RWPE2 (cell line): ENCODE measurements at regions not wholly inside any gene's neighbourhood (a gene's known extent, or its start where the extent isn't known, plus 50 kb on each side); places are given as distances from the start of the nearest gene placed in this dataset.

ENCODE experiments used
- ATAC-seq: fragments of 200-7000 bp; cut with Tn5 transposase; 3 replicates; pipeline ENCODE4 v1.9.1; 2021; ENCODE audit warnings: low read depth
- DNase-seq: peaks from one replicate; pipeline ENCODE4 v3.0.0-alpha.2; 2020; ENCODE audit warnings: low spot score
- H3K27ac ChIP-seq: fragments of 450-650 bp; 2 replicates; pipeline ENCODE4 v1.5.1; 2017; ENCODE audit warnings: mild to moderate bottlenecking; ENCODE audit not compliant: poor library complexity, severe bottlenecking
- H3K27me3 ChIP-seq: fragments of 250-450 bp; sonication (Bioruptor Pico); 2 replicates; pipeline ENCODE4 v1.5.1; 2021; ENCODE audit warnings: mild to moderate bottlenecking, moderate library complexity; ENCODE audit not compliant: insufficient read depth, poor library complexity, severe bottlenecking
- H3K36me3 ChIP-seq: fragments of 250-450 bp; sonication (Bioruptor Pico); 2 replicates; pipeline ENCODE4 v1.5.1; 2020; ENCODE audit warnings: low read depth, mild to moderate bottlenecking, moderate library complexity
- H3K4me1 ChIP-seq: fragments of 250-450 bp; sonication (Bioruptor Pico); 2 replicates; pipeline ENCODE4 v1.5.1; 2021; ENCODE audit warnings: mild to moderate bottlenecking, moderate library complexity; ENCODE audit not compliant: insufficient read depth, poor library complexity, severe bottlenecking
- H3K4me3 ChIP-seq: fragments of 250-450 bp; sonication (Bioruptor Pico); 2 replicates; pipeline ENCODE4 v1.5.1; 2021; ENCODE audit warnings: mild to moderate bottlenecking, moderate library complexity; ENCODE audit not compliant: severe bottlenecking
- H3K9me3 ChIP-seq: fragments of 250-450 bp; sonication (Bioruptor Pico); 2 replicates; pipeline ENCODE4 v1.5.1; 2021; ENCODE audit warnings: mild to moderate bottlenecking, moderate library complexity; ENCODE audit not compliant: severe bottlenecking
- CTCF ChIP-seq: fragments of 450-650 bp; IDR thresholded peaks from one replicate; pipeline ENCODE4 v1.5.1; 2017; ENCODE audit warnings: mild to moderate bottlenecking, moderate library complexity; ENCODE audit not compliant: poor library complexity, severe bottlenecking

GRCh38 chr12:16766736-16767135 is 160.8 kb upstream of the LMO3 start:
- Histone ChIP-seq H3K27ac (no peak overlapping the region), H3K4me1 (no peaks in the 10 kb centered on the region)

GRCh38 chr12:16763901-16764300 is 157.9 kb upstream of the LMO3 start:
- TF ChIP-seq CTCF: no peak
- Histone ChIP-seq H3K4me1 (no peaks in the 10 kb centered on the region), H3K4me3 (no peak overlapping the region), H3K36me3 (no peaks in the 10 kb centered on the region), H3K9me3 (no peaks in the 10 kb centered on the region), H3K27ac (no peak overlapping the region), H3K27me3 (no peaks in the 10 kb centered on the region)
- ATAC-seq (no peak), DNase-seq (no peak)

More at GRCh38 chr12:16766736-16767135, 160.8 kb upstream of the LMO3 start:
- DNase-seq (no peak), ATAC-seq (no peak)
- Histone ChIP-seq H3K27me3 (no peaks in the 10 kb centered on the region), H3K36me3 (no peaks in the 10 kb centered on the region), H3K9me3 (no peaks in the 10 kb centered on the region), H3K4me3 (no peak overlapping the region)
- TF ChIP-seq CTCF: no peak

GRCh38 chr12:16756833-16757555 is 151.0 kb upstream of the LMO3 start:
- H3K27ac ChIP-seq: no peak overlapping the region
- no peak overlapping the region for H3K4me3 ChIP-seq
- no peaks in the 10 kb centered on the region for H3K27me3 ChIP-seq
- H3K9me3 ChIP-seq: no peaks in the 10 kb centered on the region
- TF ChIP-seq CTCF: no peak
- no peaks in the 10 kb centered on the region for H3K36me3 ChIP-seq
- ATAC-seq (no peak), DNase-seq (no peak)
- H3K4me1 ChIP-seq: no peaks in the 10 kb centered on the region

- ATAC-seq (no peak), DNase-seq (no peak)
- H3K27ac ChIP-seq: no peak overlapping the region
- no peaks in the 10 kb centered on the region for H3K4me1 ChIP-seq
- no peak overlapping the region for H3K4me3 ChIP-seq
- no peaks in the 10 kb centered on the region for H3K36me3 ChIP-seq
- no peak for TF ChIP-seq CTCF
- no peaks in the 10 kb centered on the region for H3K27me3 ChIP-seq
- H3K9me3 ChIP-seq: no peaks in the 10 kb centered on the region
Observed at GRCh38 chr12:16730772-16731171, 124.8 kb upstream of the LMO3 start.

- Histone ChIP-seq H3K27me3 (no peaks in the 10 kb centered on the region), H3K4me3 (no peak overlapping the region), H3K9me3 (no peaks in the 10 kb centered on the region), H3K36me3 (no peaks in the 10 kb centered on the region), H3K4me1 (no peaks in the 10 kb centered on the region), H3K27ac (no peak overlapping the region)
- DNase-seq: no peak
- no peak for TF ChIP-seq CTCF
- ATAC-seq: no peak
Observed at GRCh38 chr12:16726879-16727278, 120.9 kb upstream of the LMO3 start.
